ENCODE measurements at regions not wholly inside any gene's neighbourhood (a gene's known extent, or its start where the extent isn't known, plus 50 kb on each side); places are given as distances from the start of the nearest gene placed in this dataset.

GRCh38 chr18:51370996-51371395 is 173.5 kb upstream of the MEX3C start:
- H3K27me3 ChIP-seq, result no peaks in the 10 kb centered on the region
- H3K9me3 ChIP-seq, result no peaks in the 10 kb centered on the region
- TF ChIP-seq POLR2A (IDR thresholded peaks at IDR 0.05) (no peak), CTCF (IDR thresholded peaks at IDR 0.05) (no peak)
- H3K4me1 ChIP-seq, result no peaks in the 10 kb centered on the region
- no peak overlapping the region for H3K27ac ChIP-seq
- H3K36me3 ChIP-seq, result no peaks in the 10 kb centered on the region
- DNase-seq, result no peak
- no peak overlapping the region for H3K4me3 ChIP-seq

- no peak for TF ChIP-seq CTCF (IDR thresholded peaks at IDR 0.05)
- Histone ChIP-seq H3K27me3 (no peaks in the 10 kb centered on the region), H3K36me3 (no peaks in the 10 kb centered on the region), H3K9me3 (no peaks in the 10 kb centered on the region), H3K4me1 (no peaks in the 10 kb centered on the region), H3K27ac (no peak overlapping the region), H3K4me3 (no peak overlapping the region)
- no peak for DNase-seq
Measured at GRCh38 chr18:51371929-51372328, 174.4 kb upstream of the MEX3C start.

- H3K4me3 ChIP-seq, result no peak overlapping the region
- H3K27me3 ChIP-seq, result no peaks in the 10 kb centered on the region
- H3K36me3 ChIP-seq, result no peaks in the 10 kb centered on the region
- no peak for DNase-seq
- H3K9me3 ChIP-seq, result no peaks in the 10 kb centered on the region
- TF ChIP-seq CTCF (IDR thresholded peaks at IDR 0.05) (no peak), POLR2A (IDR thresholded peaks at IDR 0.05) (no peak)
- no peak overlapping the region for H3K27ac ChIP-seq
- no peaks in the 10 kb centered on the region for H3K4me1 ChIP-seq
Measured at GRCh38 chr18:51382081-51382480, 184.6 kb upstream of the MEX3C start.

GRCh38 chr18:51383116-51383515 is 185.6 kb upstream of the MEX3C start:
- Histone ChIP-seq H3K27me3 (no peaks in the 10 kb centered on the region), H3K9me3 (no peaks in the 10 kb centered on the region), H3K4me1 (no peaks in the 10 kb centered on the region), H3K4me3 (no peak overlapping the region), H3K27ac (no peak overlapping the region), H3K36me3 (no peaks in the 10 kb centered on the region)
- no peak for DNase-seq
- TF ChIP-seq POLR2A (IDR thresholded peaks at IDR 0.05) (no peak), CTCF (IDR thresholded peaks at IDR 0.05) (no peak)

- H3K27me3 ChIP-seq, result no peaks in the 10 kb centered on the region
Measured at GRCh38 chr18:51383711-51384110, 186.2 kb upstream of the MEX3C start.

More at GRCh38 chr18:51383711-51384110, 186.2 kb upstream of the MEX3C start:
- H3K9me3 ChIP-seq, result no peaks in the 10 kb centered on the region
- H3K4me3 ChIP-seq, result no peak overlapping the region
- H3K27ac ChIP-seq, result no peak overlapping the region
- no peaks in the 10 kb centered on the region for H3K4me1 ChIP-seq
- TF ChIP-seq CTCF (IDR thresholded peaks at IDR 0.05) (no peak), POLR2A (IDR thresholded peaks at IDR 0.05) (no peak)
- DNase-seq, result no peak
- H3K36me3 ChIP-seq, result no peaks in the 10 kb centered on the region
